ENCODE measurements at regions not wholly inside any gene's neighbourhood (a gene's known extent, or its start where the extent isn't known, plus 50 kb on each side); places are given as distances from the start of the nearest gene placed in this dataset.

- no peak overlapping the region for H3K18ac ChIP-seq (ENCODE audit: low read length)
- H3K27ac ChIP-seq (ENCODE audit: low read depth, low read length): no peak overlapping the region
- no peak overlapping the region for H3K23ac ChIP-seq (ENCODE audit: low read length)
- H3K4me2 ChIP-seq (ENCODE audit: low read length): no peak overlapping the region
- no peak for DNase-seq
- no peaks in the 10 kb centered on the region for H3K79me2 ChIP-seq (ENCODE audit: control insufficient read depth, insufficient read depth, low read length)
- no peak overlapping the region for H2BK120ac ChIP-seq (ENCODE audit: low read depth, low read length)
- H4K5ac ChIP-seq (ENCODE audit: low read length): no peak overlapping the region
- H3K56ac ChIP-seq (ENCODE audit: low read length): no peak overlapping the region
- H3K4me3 ChIP-seq (ENCODE audit: low read length): no peak overlapping the region
- no peaks in the 10 kb centered on the region for H3K27me3 ChIP-seq (ENCODE audit: insufficient read depth, low read length, poor library complexity)
- H2AK5ac ChIP-seq (ENCODE audit: low read length): no peak overlapping the region
- WGBS (ENCODE audit: extremely low coverage, insufficient coverage, low lambda C conversion rate): no CpG with 5 or more reads among the region's 2 CpGs
- no peaks in the 10 kb centered on the region for H3K79me1 ChIP-seq (ENCODE audit: low read length)
- H3K4ac ChIP-seq (ENCODE audit: low read depth, low read length): no peak overlapping the region
- no peak overlapping the region for H2BK15ac ChIP-seq (replicated peaks; ENCODE audit: low read depth)
- H3K36me3 ChIP-seq (ENCODE audit: control insufficient read depth, insufficient read depth, low read length): no peaks in the 10 kb centered on the region
- H3K4me1 ChIP-seq (ENCODE audit: control insufficient read depth, low read depth, low read length): no peaks in the 10 kb centered on the region
- H2BK5ac ChIP-seq (ENCODE audit: low read length): no peak overlapping the region
- no peak overlapping the region for H3K9ac ChIP-seq (ENCODE audit: low read length)
- H4K8ac ChIP-seq (ENCODE audit: low read depth, low read length): no peak overlapping the region
Observed at GRCh38 chr22:27080863-27081262, 423.5 kb downstream of the MIAT start.

DNA sequence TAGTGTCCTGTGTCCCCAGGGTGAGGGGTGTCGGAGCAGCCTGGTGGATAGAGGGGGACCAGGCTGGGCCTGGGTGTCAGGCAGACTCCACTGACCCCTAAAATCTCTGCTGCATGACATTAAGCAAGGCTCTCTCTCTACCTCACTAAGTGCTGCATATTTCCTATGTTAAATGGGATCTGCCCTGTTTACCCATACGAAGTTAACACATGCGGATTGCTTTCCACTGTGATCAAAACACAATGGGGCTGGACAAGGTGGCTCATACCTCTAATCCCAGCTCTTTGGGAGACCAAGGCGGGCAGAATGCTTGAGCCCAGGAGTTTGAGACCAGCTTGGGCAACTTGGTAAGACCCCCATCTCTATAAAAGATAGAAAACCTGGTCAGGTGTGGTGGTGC is 426.2 kb downstream of the MIAT start:
- H3K56ac ChIP-seq (ENCODE audit: low read length): no peak overlapping the region

GRCh38 chr22:27084130-27084529 is 426.7 kb downstream of the MIAT start:
- no peaks in the 10 kb centered on the region for H3K36me3 ChIP-seq (ENCODE audit: control insufficient read depth, insufficient read depth, low read length)
- no peaks in the 10 kb centered on the region for H3K4me1 ChIP-seq (ENCODE audit: control insufficient read depth, low read depth, low read length)
- no peak overlapping the region for H3K56ac ChIP-seq (ENCODE audit: low read length)
- no peak overlapping the region for H3K23ac ChIP-seq (ENCODE audit: low read length)
- no peak overlapping the region for H4K5ac ChIP-seq (ENCODE audit: low read length)
- H3K79me2 ChIP-seq (ENCODE audit: control insufficient read depth, insufficient read depth, low read length): no peaks in the 10 kb centered on the region
- H2BK120ac ChIP-seq (ENCODE audit: low read depth, low read length): no peak overlapping the region
- no peak overlapping the region for H2AK5ac ChIP-seq (ENCODE audit: low read length)
- no peak for DNase-seq
- no peak overlapping the region for H3K4me3 ChIP-seq (ENCODE audit: low read length)
- no peak overlapping the region for H2BK5ac ChIP-seq (ENCODE audit: low read length)
- H3K27ac ChIP-seq (ENCODE audit: low read depth, low read length): no peak overlapping the region
- WGBS (ENCODE audit: extremely low coverage, insufficient coverage, low lambda C conversion rate): no CpG with 5 or more reads among the region's 1 CpG
- no peak overlapping the region for H3K4me2 ChIP-seq (ENCODE audit: low read length)
- no peaks in the 10 kb centered on the region for H3K27me3 ChIP-seq (ENCODE audit: insufficient read depth, low read length, poor library complexity)
- H3K9ac ChIP-seq (ENCODE audit: low read length): no peak overlapping the region
- H2BK15ac ChIP-seq (replicated peaks; ENCODE audit: low read depth): no peak overlapping the region
- H3K18ac ChIP-seq (ENCODE audit: low read length): no peak overlapping the region
- H4K8ac ChIP-seq (ENCODE audit: low read depth, low read length): no peak overlapping the region
- H3K4ac ChIP-seq (ENCODE audit: low read depth, low read length): no peak overlapping the region
- H3K79me1 ChIP-seq (ENCODE audit: low read length): no peaks in the 10 kb centered on the region

More for the DNA sequence above, 426.2 kb downstream of the MIAT start:
- no peaks in the 10 kb centered on the region for H3K79me2 ChIP-seq (ENCODE audit: control insufficient read depth, insufficient read depth, low read length)
- no peak overlapping the region for H3K4me2 ChIP-seq (ENCODE audit: low read length)
- no CpG with 5 or more reads among the region's 4 CpGs for WGBS (ENCODE audit: extremely low coverage, insufficient coverage, low lambda C conversion rate)
- no peak overlapping the region for H3K4ac ChIP-seq (ENCODE audit: low read depth, low read length)
- H3K9ac ChIP-seq (ENCODE audit: low read length): no peak overlapping the region
- no peaks in the 10 kb centered on the region for H3K36me3 ChIP-seq (ENCODE audit: control insufficient read depth, insufficient read depth, low read length)
- no peak overlapping the region for H2BK120ac ChIP-seq (ENCODE audit: low read depth, low read length)
- H2AK5ac ChIP-seq (ENCODE audit: low read length): no peak overlapping the region
- H3K23ac ChIP-seq (ENCODE audit: low read length): no peak overlapping the region
- H3K4me1 ChIP-seq (ENCODE audit: control insufficient read depth, low read depth, low read length): no peaks in the 10 kb centered on the region
- H4K5ac ChIP-seq (ENCODE audit: low read length): no peak overlapping the region
- no peak overlapping the region for H4K8ac ChIP-seq (ENCODE audit: low read depth, low read length)
- no peaks in the 10 kb centered on the region for H3K79me1 ChIP-seq (ENCODE audit: low read length)
- no peak overlapping the region for H3K27ac ChIP-seq (ENCODE audit: low read depth, low read length)
- H3K4me3 ChIP-seq (ENCODE audit: low read length): no peak overlapping the region
- no peak overlapping the region for H2BK5ac ChIP-seq (ENCODE audit: low read length)
- no peak overlapping the region for H3K18ac ChIP-seq (ENCODE audit: low read length)
- H2BK15ac ChIP-seq (replicated peaks; ENCODE audit: low read depth): no peak overlapping the region
- DNase-seq: no peak
- no peaks in the 10 kb centered on the region for H3K27me3 ChIP-seq (ENCODE audit: insufficient read depth, low read length, poor library complexity)

- no peak overlapping the region for H3K23ac ChIP-seq (ENCODE audit: low read length)
- H4K5ac ChIP-seq (ENCODE audit: low read length): no peak overlapping the region
- H2BK15ac ChIP-seq (replicated peaks; ENCODE audit: low read depth): no peak overlapping the region
- H3K4me3 ChIP-seq (ENCODE audit: low read length): no peak overlapping the region
- H2AK5ac ChIP-seq (ENCODE audit: low read length): no peak overlapping the region
- H3K9ac ChIP-seq (ENCODE audit: low read length): no peak overlapping the region
- DNase-seq: no peak
- H3K4me2 ChIP-seq (ENCODE audit: low read length): no peak overlapping the region
- H3K4ac ChIP-seq (ENCODE audit: low read depth, low read length): no peak overlapping the region
- no CpG with 5 or more reads among the region's 18 CpGs for WGBS (ENCODE audit: extremely low coverage, insufficient coverage, low lambda C conversion rate)
- H3K27ac ChIP-seq (ENCODE audit: low read depth, low read length): no peak overlapping the region
- H2BK5ac ChIP-seq (ENCODE audit: low read length): no peak overlapping the region
- H3K18ac ChIP-seq (ENCODE audit: low read length): no peak overlapping the region
- H4K8ac ChIP-seq (ENCODE audit: low read depth, low read length): no peak overlapping the region
- H3K79me2 ChIP-seq (ENCODE audit: control insufficient read depth, insufficient read depth, low read length): no peaks in the 10 kb centered on the region
- no peaks in the 10 kb centered on the region for H3K36me3 ChIP-seq (ENCODE audit: control insufficient read depth, insufficient read depth, low read length)
- no peak overlapping the region for H2BK120ac ChIP-seq (ENCODE audit: low read depth, low read length)
- no peaks in the 10 kb centered on the region for H3K27me3 ChIP-seq (ENCODE audit: insufficient read depth, low read length, poor library complexity)
- no peak overlapping the region for H3K56ac ChIP-seq (ENCODE audit: low read length)
- no peaks in the 10 kb centered on the region for H3K79me1 ChIP-seq (ENCODE audit: low read length)
- H3K4me1 ChIP-seq (ENCODE audit: control insufficient read depth, low read depth, low read length): no peaks in the 10 kb centered on the region
Observed at GRCh38 chr22:27086080-27087044, 429.0 kb downstream of the MIAT start.

GRCh38 chr22:27087051-27087450 is 429.7 kb downstream of the MIAT start:
- Histone ChIP-seq H4K5ac (ENCODE audit: low read length) (no peak overlapping the region), H3K4me1 (ENCODE audit: control insufficient read depth, low read depth, low read length) (no peaks in the 10 kb centered on the region), H3K4ac (ENCODE audit: low read depth, low read length) (no peak overlapping the region), H3K4me3 (ENCODE audit: low read length) (no peak overlapping the region), H3K27ac (ENCODE audit: low read depth, low read length) (no peak overlapping the region), H2BK120ac (ENCODE audit: low read depth, low read length) (no peak overlapping the region), H3K23ac (ENCODE audit: low read length) (no peak overlapping the region), H3K27me3 (ENCODE audit: insufficient read depth, low read length, poor library complexity) (no peaks in the 10 kb centered on the region), H3K4me2 (ENCODE audit: low read length) (no peak overlapping the region), H3K79me2 (ENCODE audit: control insufficient read depth, insufficient read depth, low read length) (no peaks in the 10 kb centered on the region), H2BK15ac (replicated peaks; ENCODE audit: low read depth) (no peak overlapping the region), H3K9ac (ENCODE audit: low read length) (no peak overlapping the region), H4K8ac (ENCODE audit: low read depth, low read length) (no peak overlapping the region), H2AK5ac (ENCODE audit: low read length) (no peak overlapping the region), H3K18ac (ENCODE audit: low read length) (no peak overlapping the region), H3K56ac (ENCODE audit: low read length) (no peak overlapping the region), H3K79me1 (ENCODE audit: low read length) (no peaks in the 10 kb centered on the region), H2BK5ac (ENCODE audit: low read length) (no peak overlapping the region), H3K36me3 (ENCODE audit: control insufficient read depth, insufficient read depth, low read length) (no peaks in the 10 kb centered on the region)
- no peak for DNase-seq
- WGBS (ENCODE audit: extremely low coverage, insufficient coverage, low lambda C conversion rate): 100% methylated on average over 1 of the region's 4 CpGs

Measured in mesendoderm (in vitro differentiated cells).